Colonic mucosa (tissue), 4 donors: ENCODE measurements at regions not wholly inside any gene's neighbourhood (a gene's known extent, or its start where the extent isn't known, plus 50 kb on each side); places are given as distances from the start of the nearest gene placed in this dataset.

ENCODE experiments used
- DNase-seq: peaks from one replicate; pipeline ENCODE4 v3.0.0-alpha.2; 2020
- H3K27ac ChIP-seq: fragments of 200-600 bp; one replicate; pipeline ENCODE4 v1.8.0; 2021
- H3K27me3 ChIP-seq: fragments of 200-600 bp; one replicate; pipeline ENCODE4 v1.8.0; 2021
- H3K36me3 ChIP-seq: fragments of 200-600 bp; one replicate; pipeline ENCODE4 v1.8.0; 2021
- H3K4me1 ChIP-seq: fragments of 200-600 bp; one replicate; pipeline ENCODE4 v1.8.0; 2021; ENCODE audit warnings: mild to moderate bottlenecking
- H3K4me3 ChIP-seq: fragments of 200-600 bp; one replicate; pipeline ENCODE4 v1.8.0; 2021
- H3K9ac ChIP-seq, 2 donors: one replicate each; pipeline ENCODE4 v1.7.0; 2013; ENCODE audit warnings: control low read depth in 2 of 2, low read depth in 2 of 2, low read length in 2 of 2
- H3K9me3 ChIP-seq: fragments of 200-600 bp; one replicate; pipeline ENCODE4 v1.8.0; 2021
- CTCF ChIP-seq: fragments of 200-600 bp; IDR thresholded peaks from one replicate; pipeline ENCODE4 v1.8.0; 2022; ENCODE audit warnings: antibody characterized with exemption, mild to moderate bottlenecking
- intact Hi-C: fragments of 100-400 bp; cut with DNase I; formaldehyde crosslinking; loops from one replicate; pipeline ENCODE4 v1.14.1; 2022
- donor health status: healthy.
- donor health status: DM: no; HTN: no; CAD: no.
- donor health status: DM: no; HTN: no; CAD: no.

- H3K9me3 ChIP-seq, result no peaks in the 10 kb centered on the region
- intact Hi-C loops, result no loop called here
- peak; percentile 66 for TF ChIP-seq CTCF
- no peaks in the 10 kb centered on the region for H3K4me1 ChIP-seq
- peak; percentile 78 for DNase-seq
- no peak overlapping the region for H3K27ac ChIP-seq
- no peak overlapping the region for H3K4me3 ChIP-seq
- no peaks in the 10 kb centered on the region for H3K36me3 ChIP-seq
- no peak overlapping the region for H3K9ac ChIP-seq
- H3K27me3 ChIP-seq, result no peaks in the 10 kb centered on the region
These were observed 214.9 kb upstream of the ARRDC4 start for GRCh38 chr15:97745481-97746071.

GRCh38 chr15:97747342-97747741, 213.2 kb upstream of the ARRDC4 start:
- H3K9ac ChIP-seq, result no peak overlapping the region
- TF ChIP-seq CTCF, result no peak
- no peaks in the 10 kb centered on the region for H3K27me3 ChIP-seq
- H3K4me1 ChIP-seq, result no peaks in the 10 kb centered on the region
- intact Hi-C loops, result no loop called here
- no peaks in the 10 kb centered on the region for H3K9me3 ChIP-seq
- H3K4me3 ChIP-seq, result no peak overlapping the region
- no peaks in the 10 kb centered on the region for H3K36me3 ChIP-seq
- H3K27ac ChIP-seq, result no peak overlapping the region
- DNase-seq, result no peak

GRCh38 chr15:97748576-97748975, 211.9 kb upstream of the ARRDC4 start:
- TF ChIP-seq CTCF, result no peak
- H3K9me3 ChIP-seq, result no peaks in the 10 kb centered on the region
- intact Hi-C loops, result no loop called here

GRCh38 chr15:97750060-97750459, 210.4 kb upstream of the ARRDC4 start:
- H3K4me3 ChIP-seq, result no peak overlapping the region
- intact Hi-C loops, result loop anchor here (10.0 kb wide), 2 partner anchors 515 to 1395 kb away; no protein-coding TSS in a partner anchor
- no peak for TF ChIP-seq CTCF
- no peaks in the 10 kb centered on the region for H3K27me3 ChIP-seq
- H3K9me3 ChIP-seq, result no peaks in the 10 kb centered on the region
- H3K9ac ChIP-seq, result no peak overlapping the region
- no peak overlapping the region for H3K27ac ChIP-seq
- DNase-seq, result no peak
- H3K4me1 ChIP-seq, result no peaks in the 10 kb centered on the region
- H3K36me3 ChIP-seq, result no peaks in the 10 kb centered on the region

More at GRCh38 chr15:97748576-97748975, 211.9 kb upstream of the ARRDC4 start:
- Histone ChIP-seq H3K27ac (no peak overlapping the region), H3K4me1 (no peaks in the 10 kb centered on the region), H3K36me3 (no peaks in the 10 kb centered on the region), H3K4me3 (no peak overlapping the region), H3K9ac (no peak overlapping the region), H3K27me3 (no peaks in the 10 kb centered on the region)
- DNase-seq, result no peak

GRCh38 chr15:97755726-97756125, 204.8 kb upstream of the ARRDC4 start:
- intact Hi-C loops, result loop anchor here (10.0 kb wide), 2 partner anchors 521 to 1401 kb away; no protein-coding TSS in a partner anchor
- TF ChIP-seq CTCF, result no peak
- Histone ChIP-seq H3K36me3 (no peaks in the 10 kb centered on the region), H3K9me3 (no peaks in the 10 kb centered on the region), H3K27ac (no peak overlapping the region), H3K9ac (no peak overlapping the region), H3K4me1 (no peaks in the 10 kb centered on the region), H3K4me3 (no peak overlapping the region), H3K27me3 (no peaks in the 10 kb centered on the region)
- no peak for DNase-seq
